Stimulated activated CD4-positive, alpha-beta T cell treated with anti-CD3 and anti-CD28 coated beads, Interleukin-1b, Interleukin-23, amount 100 ng/mL, for 24 hours (primary cell): ENCODE measurements at regions not wholly inside any gene's neighbourhood (a gene's known extent, or its start where the extent isn't known, plus 50 kb on each side); places are given as distances from the start of the nearest gene placed in this dataset.
"Not testable (repeated sequence)": the region's sequence is repeated elsewhere in the genome, so short reads cannot be mapped to it uniquely, and the experiment has no call there.

Experiments used
- DNase-seq, 4 experiments: peaks; one replicate each; pipeline ENCODE4 v3.0.0-alpha.2; 2020; ENCODE audit warnings: low read depth in 4 of 4, low spot score in 1 of 4

DNA sequence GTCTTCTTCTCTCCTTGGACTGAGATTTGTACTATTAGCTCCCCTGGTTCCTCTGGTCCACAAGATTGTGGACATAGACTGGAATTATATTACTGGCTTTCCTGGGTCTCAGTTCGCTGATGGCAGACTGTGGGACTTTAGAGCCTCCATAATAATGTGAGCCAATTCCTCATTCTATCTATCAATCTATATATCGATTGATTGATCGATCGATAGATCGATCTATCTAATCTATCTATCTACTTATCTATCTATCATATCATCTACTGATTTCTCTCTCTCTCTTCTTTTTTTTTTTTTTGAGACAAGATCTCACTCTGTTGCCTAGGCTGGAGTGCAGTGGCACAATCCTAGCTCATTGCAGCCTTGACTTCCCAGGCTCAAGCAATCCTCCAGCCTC, 51.5 kb upstream of the DDR1 start:
- DNase-seq = no peak

DNA sequence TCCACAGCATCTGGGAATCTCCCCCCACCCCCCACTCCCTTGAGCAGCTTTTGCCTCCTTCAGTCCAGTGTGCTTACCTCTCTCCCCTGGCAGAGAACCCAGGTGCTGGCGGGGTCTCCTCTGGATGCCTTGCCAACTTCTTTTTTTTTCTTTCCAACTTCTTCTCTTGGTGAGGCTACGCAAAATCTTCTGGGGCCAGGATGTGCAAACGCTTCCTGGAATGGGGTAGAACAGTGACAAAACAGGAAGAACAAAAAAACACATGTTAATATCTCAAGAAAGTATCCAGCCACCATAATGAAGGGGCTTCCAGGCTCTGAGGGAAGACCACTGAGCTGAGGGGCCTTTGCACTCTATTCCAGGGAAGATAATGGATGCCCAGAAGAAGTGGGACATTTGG, 53.9 kb upstream of the DDR1 start:
- DNase-seq = no peak

DNA sequence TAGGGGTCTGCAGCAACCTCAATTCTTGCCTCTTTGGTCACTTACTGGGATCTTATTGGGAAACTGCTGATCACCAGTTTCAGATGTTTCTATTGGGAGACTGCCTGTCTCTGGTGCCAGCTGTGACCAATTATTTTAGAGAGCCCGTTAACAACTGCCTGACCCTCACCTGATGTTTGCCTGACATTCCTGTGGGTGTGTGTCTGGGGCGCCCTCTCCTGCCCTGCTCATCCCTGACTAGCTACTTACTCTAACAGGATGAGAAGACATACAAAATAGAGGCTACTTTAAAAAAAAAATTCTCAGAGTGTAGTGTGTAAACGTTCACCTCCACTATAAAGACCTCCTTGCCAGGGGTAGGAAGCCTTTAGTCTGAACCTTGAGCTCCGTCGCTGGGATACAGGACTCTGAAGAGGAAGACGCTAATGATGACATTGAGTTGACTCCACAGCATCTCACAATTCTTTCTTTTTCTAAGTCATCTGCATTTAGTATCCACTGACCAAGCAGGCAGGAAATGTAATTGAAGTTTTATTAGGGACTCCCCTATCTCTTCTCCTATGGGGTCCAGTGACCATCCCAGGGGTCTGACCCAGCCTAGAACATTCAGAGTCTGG, 54.6 kb upstream of the DDR1 start:
- DNase-seq = no peak

DNA sequence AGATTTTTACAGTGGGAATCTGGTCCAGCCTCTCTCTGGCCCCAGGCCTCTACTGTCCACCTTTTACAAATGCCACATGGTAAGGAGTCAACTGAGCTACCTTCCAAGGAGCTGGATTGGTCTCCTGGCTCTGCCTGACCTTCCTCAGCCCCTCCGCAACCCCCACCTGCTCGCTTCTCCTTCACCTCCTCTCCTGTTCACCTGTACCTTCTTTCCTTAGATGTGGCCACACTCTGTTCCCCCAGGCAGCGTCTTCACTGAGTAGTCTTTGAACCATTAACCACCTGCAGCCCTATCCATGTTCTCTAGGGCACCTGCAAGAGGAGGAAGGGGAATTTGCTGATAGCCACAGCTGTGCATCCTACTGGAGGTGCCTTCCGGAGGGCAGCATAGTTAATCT, 55.3 kb upstream of the DDR1 start:
- DNase-seq = no peak

DNA sequence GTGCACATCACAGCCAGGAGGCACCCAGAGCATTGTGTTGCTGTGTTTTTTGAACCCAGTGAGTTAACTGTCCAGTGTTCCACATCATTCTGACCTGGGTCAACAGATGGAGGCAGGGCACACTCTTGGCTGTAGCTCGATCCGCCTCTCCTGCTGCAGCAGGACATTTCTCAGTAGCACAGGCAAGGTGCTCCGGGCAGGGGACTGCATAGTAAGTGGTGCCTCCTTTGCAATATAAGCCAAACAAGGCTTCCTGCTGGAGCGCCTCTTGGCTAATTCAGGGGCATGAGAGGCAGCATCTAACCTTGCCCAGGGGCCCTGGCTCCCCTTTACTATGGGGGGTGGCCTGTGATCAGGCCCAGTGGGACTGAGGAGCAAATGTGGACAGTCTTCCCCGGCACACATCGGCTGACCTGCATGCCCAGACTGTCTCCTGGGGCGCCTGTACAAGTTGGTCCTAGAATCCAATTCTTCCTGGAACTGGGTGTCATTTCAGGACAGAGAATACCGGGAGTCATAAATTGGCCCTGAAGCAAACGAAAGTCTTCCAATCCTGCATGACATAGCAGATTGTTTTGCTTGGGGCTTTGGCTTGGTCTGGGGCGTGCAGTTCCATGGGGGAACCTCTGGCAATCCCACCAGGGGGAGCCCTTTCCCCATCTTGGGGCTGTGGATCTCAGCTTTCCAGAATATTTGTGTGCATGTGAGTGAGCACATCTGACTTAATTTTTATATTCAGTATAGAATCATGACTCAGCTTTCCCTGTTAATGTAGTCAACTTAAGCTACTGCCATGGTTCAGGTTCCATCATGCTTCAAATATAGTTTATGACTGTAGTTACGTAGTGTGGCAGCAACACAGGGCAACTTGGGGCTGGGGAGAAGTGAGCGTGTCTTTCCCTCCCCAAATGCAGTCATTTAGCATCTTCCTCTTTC, 56.0 kb upstream of the DDR1 start:
- DNase-seq = peak; percentile 73 to 88 (median 76)

DNA sequence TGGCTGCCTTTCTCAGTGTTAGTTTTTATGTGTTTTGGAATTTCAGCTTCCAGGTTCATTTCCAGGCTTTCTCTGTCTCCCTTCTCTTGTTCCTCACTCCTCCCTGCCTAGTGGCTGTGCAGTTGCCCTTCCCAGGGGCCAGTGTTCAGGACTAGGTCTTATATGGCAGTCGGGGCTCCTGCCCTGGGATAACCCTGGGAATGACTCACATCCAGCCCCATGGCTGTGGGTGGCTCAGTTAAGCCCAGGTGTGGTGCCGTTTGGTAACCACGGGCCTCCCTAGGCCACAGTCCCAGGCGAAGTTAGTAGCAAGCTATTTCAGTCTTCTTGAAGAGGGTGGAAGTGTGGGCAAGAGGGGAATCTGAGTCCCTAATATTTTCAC, 57.4 kb upstream of the DDR1 start:
- DNase-seq = no peak

DNA sequence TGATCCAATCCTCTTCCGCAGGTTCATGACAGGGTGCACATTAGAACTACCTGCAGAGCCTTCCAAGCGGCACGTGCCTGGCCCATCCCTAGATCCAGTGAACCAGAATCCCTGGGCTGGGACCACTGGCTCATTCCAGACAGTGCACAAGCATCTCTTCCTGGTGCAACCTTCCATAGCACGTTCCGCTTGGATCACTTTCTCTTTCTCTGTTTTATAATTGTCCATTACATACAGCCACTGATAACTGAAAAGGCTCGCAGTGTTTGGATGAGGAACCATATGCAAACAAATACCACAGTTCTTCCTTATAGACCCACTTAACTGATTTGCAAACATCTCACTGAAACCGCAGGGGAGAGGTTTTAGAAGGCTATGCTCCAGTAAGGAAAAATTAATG, 59.6 kb upstream of the DDR1 start:
- no peak for DNase-seq

DNA sequence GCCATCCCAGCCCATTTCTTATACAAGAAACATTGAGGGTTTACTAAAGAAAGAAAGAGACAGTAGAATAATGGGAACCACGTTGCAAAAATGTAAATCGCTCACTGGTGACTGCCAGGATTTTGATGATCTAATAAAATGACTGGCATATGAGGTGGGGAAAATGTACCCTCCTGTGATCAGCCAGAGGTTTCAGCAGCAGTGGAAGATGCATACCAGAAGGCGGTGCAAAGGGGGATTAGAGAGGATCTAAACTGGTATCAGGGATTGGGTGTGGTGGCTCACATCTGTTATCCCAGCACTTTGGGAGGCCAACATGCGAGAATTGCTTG, 60.8 kb upstream of the DDR1 start:
- DNase-seq = no peak

DNA sequence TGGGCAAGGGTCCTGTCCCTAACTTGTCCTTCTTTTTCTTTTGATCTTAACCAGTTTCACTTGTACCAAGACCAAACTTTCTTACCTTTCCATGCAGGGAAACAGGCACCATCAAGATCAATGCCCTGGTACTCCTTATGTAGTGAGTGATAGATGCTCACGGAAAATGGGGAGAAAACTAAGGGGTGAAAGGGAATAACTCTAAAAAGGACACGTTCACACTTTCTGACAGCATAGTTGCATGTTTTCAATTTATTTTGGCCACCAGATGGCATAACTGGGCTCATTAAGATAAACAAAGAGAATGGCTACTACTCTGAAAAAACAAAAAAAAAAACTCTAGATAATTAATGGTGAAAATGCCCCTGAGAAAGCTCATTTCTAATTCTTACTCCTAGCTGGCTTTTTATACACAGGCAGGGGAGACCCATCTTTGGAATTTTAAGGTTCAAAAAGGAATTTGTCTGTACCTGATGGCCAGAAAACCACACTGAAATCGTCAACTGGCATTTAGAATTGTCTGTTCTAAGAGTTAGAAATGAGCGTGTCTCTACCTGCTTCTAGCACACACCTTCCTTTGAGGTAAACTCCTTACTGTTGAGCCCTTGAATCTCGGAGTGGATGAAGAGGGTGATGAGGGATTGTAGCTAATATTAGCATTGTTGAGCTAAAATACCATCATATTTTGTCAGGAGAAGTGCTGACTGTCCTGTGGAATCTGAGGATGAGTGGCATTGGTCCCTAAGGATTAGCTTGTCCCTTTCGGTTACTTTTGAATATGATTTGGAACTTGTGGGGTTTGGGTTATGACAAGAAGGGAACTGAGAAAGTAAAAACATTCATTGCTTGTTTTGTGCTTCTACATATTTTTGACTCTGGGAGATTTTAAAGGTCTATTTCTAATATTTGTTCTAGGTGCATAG, 62.2 kb upstream of the DDR1 start:
- no peak for DNase-seq

DNA sequence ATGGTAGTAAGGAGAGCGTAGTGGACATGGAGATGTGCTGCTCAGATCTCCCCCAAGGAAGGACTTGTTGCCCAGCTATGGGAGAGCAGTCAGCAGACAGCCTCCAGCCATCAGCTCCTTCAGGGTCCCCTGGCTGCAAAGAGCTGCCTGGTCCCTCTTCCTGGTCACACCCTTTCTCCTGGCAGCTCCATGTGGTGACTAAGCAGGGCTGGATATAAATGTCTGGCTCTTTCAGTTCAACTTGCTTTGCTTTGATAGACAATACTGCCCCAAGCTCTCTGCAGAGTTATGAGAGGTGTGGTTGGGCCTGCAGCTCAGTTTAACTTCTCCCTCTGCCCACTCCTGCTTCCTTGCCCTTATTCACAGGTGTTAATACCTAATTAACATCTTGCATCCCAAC, 64.1 kb upstream of the DDR1 start:
- DNase-seq = no peak

DNA sequence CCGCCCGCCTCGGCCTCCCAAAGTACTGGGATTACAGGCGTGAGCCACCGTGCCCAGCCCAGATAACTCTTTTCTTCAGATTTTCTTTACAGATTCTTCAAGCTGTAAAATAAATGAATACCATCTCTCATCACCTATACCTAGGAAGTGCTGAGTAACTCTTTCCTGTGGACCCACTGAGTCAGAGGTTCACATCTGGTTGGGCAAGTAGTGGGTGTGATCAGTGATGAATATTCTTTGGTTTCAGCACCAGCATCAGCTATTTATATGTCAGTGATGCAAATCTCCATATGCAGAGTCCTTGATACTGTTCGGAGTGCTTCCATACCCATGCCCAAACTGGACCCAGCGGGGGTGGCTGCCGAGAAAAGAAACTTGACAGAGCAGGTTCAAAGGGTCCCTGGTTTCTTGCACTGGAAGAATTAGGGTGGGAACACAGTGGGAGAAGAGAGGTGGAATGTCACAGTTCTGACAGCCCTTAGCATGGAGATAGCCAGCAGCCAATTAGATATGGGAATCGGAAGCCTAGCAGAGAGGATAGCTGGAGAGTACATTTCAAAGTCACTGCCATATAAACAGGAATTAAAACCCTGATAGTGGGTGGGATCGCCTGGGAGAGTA, 64.9 kb upstream of the DDR1 start:
- DNase-seq = peak in 2 of 4 experiments; percentile 52 to 75

DNA sequence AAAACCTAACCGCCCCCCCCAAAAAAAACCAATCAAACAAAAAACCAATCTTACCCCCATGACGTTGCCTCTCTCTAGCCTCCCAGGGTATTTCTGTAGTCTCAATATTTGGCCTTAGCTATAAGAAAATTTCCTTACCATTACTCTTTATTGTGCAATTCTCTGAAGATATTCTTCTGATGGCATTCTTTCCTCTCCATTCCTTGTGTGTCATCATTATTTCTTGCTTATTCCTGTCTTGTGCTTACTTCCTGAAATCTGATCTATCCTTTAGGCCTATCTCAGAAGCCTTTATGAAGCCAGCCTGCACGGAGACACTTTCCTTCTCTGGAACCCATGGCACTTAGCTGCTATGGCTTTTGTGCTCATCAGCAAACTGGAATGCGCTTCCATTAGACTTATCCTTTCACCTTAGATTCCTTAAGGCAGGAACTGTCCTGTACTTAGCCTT, 65.9 kb upstream of the DDR1 start:
- DNase-seq = no peak

DNA sequence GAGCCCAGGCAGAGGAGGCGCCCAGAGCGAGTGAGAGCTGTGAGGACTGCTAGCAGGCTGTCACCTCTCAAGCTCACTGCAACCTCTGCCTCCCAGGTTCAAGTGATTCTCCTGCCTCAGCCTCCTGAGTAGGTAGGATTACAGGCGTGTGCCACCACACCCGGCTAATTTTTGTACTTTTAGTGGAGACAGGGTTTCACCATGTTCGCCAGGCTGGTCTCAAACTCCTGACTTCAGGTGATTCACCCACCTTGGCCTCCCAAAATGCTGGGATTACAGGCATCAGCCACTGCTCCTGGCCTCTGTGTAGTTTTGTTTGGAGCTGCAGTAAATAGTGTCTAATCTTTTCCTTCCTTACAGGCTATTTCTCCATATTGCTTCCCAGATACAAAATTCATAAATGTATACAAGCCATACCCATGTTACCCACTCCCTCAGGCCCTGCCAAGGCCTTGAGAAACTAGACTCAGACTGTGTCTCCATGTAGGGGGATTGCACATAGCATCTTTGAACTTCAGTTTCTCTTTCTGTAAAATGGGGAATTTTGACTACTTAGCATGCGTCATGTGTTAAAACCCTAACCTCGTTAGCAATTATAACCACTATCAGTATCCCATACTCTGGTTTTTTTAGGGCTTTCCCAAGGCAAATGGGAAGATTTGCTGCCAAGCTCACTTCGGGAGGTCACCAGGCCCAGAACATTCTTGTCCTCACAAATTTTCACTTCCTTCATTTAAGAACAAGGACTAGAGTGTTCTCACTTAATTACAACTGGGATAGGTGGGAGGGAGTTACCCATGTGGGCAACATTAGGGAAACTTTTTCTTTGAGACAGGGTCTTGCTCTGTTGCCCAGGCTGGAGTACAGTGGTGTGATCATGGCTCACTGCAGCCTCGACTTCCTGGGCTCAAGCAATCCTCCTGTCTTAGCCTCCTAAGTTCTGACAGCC, 67.3 kb upstream of the DDR1 start:
- no peak for DNase-seq

DNA sequence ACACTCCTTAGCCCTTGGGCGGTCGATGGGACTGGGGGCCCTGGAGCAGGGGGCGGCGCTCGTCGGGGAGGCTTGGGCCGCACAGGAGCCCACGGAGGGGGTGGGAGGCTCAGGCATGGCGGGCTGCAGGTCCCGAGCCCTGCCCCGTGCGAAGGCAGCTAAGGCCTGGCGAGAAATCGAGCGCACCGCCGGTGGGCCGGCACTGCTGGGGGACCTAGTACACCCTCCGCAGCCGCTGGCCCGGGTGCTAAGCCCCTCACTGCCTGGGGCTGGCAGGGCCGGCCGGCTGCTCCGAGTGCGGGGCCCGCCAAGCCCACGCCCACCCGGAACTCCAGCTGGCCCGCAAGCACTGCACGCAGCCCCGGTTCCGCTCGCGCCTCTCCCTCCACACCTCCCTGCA, 68.0 kb upstream of the DDR1 start:
- not testable (repeated sequence) for DNase-seq

DNA sequence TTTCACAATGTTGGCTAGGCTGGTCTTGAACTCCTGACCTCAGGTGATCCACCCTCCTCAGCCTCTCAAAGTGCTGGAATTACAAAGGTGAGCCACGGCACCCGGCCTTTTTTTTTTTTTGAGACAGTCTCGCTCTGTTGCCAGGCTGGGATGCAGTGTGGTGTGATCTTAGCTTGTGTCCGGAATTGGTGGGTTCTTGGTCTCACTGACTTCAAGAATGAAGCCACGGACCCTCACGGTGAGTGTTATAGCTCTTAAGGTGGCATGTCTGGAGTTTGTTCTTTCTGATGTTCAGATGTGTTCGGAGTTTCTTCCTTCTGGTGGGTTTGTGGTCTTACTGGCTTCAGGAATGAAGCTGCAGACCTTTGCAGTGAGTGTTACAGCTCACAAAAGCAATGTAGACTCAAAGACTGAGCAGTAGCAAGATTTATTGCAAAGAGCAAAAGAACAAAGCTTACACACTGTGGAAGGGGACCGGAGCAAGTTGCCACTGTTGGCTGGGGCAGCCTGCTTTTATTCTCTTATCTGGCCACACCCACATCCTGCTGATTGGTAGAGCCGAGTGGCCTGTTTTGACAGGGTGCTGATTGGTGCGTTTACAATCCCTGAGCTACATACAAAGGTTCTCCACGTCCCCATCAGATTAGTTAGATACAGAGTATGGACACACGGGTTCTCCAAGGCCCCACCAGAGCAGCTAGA, 69.1 kb upstream of the DDR1 start:
- not testable (repeated sequence) for DNase-seq

DNA sequence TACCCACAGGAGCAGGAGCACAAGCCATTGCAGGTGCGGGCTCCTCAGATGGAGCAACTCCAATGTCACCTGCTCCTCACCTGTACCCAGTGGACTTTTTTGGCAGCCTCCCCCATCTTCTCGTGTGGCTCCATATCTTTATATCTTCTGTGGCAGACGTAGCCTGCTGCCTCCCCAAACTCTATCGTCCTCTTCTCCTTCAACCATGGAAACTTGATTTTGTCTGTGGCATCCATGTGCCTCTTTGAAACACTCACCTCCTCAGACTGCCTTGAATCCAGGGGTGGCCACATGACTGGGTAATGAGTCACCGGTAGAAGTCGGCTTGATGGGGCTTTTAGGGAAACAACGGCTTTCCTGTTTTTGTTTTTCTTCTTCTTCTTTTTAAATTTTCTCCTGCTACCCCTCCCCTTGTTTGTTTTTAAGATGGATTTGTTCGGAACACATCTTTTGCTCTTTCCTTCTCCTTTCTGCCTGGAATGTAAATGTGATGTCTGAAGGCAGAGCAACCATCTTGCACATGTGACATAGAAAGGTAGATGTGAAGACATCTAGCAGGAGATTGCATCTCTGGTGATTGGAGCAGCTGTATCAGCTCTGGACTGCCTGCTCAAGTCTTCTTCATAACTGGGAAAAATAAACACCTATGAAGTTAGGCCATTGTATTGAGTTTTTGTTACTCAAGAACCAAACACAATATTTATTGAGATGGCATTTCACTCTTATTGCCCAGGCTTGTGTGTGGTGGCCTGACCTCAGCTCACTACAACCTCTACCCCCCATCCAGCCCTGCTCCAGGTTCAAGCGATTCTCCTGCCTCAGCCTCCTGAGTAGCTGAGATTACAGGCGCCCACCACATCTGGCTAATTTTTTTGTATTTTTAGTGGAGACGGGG, 69.9 kb upstream of the DDR1 start:
- peak in 1 of 4 experiments; percentile 44 for DNase-seq

DNA sequence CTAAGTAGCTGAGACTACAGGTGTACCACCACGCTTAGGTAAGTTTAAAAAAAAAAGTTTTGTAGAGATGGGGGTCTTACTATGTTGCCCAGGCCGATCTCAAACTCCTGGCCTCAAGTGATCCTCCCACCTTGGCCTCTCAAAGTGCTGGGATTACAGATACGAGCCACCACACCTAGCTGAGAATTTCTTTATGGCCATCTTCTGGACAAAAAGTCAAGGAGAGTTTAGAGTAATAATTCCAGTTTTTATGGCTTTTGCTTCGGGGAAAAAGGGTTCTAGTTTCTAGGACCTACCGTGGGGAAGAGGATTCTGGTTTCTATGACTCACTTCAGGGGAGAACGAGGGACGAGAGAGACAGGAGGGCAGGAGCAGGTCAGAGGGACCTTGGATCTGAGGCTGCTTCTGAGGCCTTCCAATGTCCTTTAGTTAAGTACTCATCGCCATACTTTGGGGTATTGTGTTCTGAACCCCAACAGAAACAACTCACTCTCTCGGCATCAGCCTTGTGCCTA, 69.3 kb upstream of the IER3 start:
- no peak for DNase-seq

DNA sequence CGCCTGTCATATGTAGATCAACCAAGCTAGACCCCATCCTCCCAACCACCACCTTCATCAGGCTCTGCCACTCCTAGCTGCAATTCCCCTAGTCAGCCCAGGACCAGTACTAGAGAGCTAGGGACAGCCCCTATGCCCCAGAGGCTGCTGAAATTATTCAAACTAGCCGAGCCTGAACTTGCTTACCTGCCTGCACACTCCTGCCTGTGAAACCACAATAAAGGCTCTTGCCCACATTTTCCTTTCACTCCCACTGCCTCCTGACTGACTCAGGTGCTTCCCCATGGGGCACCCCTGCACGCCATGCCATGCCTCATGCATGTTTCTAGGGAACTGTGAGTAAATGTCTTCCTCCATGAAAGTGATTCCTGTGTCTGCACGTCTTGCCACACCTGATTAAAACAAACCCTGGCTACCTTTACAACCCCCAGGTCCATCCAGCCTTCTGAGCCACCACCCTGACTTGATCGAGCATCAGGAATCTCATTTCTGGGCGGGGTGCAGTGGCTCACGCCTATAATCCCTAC, 66.5 kb upstream of the IER3 start:
- DNase-seq = peak; percentile 52 to 83 (median 68)
